GM10248 (cell line): ENCODE measurements at regions not wholly inside any gene's neighbourhood (a gene's known extent, or its start where the extent isn't known, plus 50 kb on each side); places are given as distances from the start of the nearest gene placed in this dataset.

Experiments used
- CTCF ChIA-PET: fragments of 300-600 bp; sonication (Branson Sonifier 250); formaldehyde crosslinking; extraction: SDS; loops from one replicate; lab custom pipeline; 2021; ENCODE audit warnings: antibody characterized with exemption; lab: Yijun Ruan, JAX
- POLR2A ChIA-PET: fragments of 350-650 bp; sonication (Branson Sonifier 250); formaldehyde crosslinking; extraction: SDS; loops from one replicate; lab custom pipeline; 2020; ENCODE audit warnings: antibody characterized with exemption; lab: Yijun Ruan, JAX
- DNase-seq: peaks from one replicate; pipeline ENCODE4 v3.0.0; 2012; ENCODE audit errors: extremely low spot score
- CTCF ChIP-seq: IDR thresholded peaks from 2 replicates; pipeline ENCODE4 v1.5.1; 2012; ENCODE audit warnings: mild to moderate bottlenecking, low read depth; ENCODE audit errors: extremely low read depth, missing control alignments, control extremely low read depth

GRCh38 chr1:188423073-188423472 is 1594.3 kb downstream of the PLA2G4A start:
- no peak for TF ChIP-seq CTCF
- ChIA-PET POLR2A (no interaction called here), CTCF (interaction anchor here (1.4 kb wide), 1 partner anchor 10 kb away, joined by 3 read pairs; no protein-coding TSS in a partner anchor)
- no peak for DNase-seq

GRCh38 chr1:188424176-188424575 is 1595.4 kb downstream of the PLA2G4A start:
- POLR2A ChIA-PET = no interaction called here
- no peak for TF ChIP-seq CTCF
- CTCF ChIA-PET = interaction anchor here (1.4 kb wide), 1 partner anchor 11 kb away, joined by 3 read pairs; no protein-coding TSS in a partner anchor
- no peak for DNase-seq

GRCh38 chr1:188425687-188426086 is 1596.9 kb downstream of the PLA2G4A start:
- DNase-seq = no peak
- ChIA-PET POLR2A (no interaction called here), CTCF (no interaction called here)
- no peak for TF ChIP-seq CTCF

- TF ChIP-seq CTCF = no peak
- no peak for DNase-seq
- ChIA-PET CTCF (no interaction called here), POLR2A (no interaction called here)
Measured at GRCh38 chr1:188426561-188426960, 1597.8 kb downstream of the PLA2G4A start.

GRCh38 chr1:188427642-188428041 is 1598.9 kb downstream of the PLA2G4A start:
- CTCF ChIA-PET = no interaction called here
- POLR2A ChIA-PET = no interaction called here
- no peak for TF ChIP-seq CTCF
- no peak for DNase-seq

- POLR2A ChIA-PET = no interaction called here
- CTCF ChIA-PET = no interaction called here
Measured at GRCh38 chr1:188429386-188429785, 1600.6 kb downstream of the PLA2G4A start.

More at GRCh38 chr1:188429386-188429785, 1600.6 kb downstream of the PLA2G4A start:
- no peak for TF ChIP-seq CTCF
- DNase-seq = no peak
